ENCODE measurements at regions not wholly inside any gene's neighbourhood (a gene's known extent, or its start where the extent isn't known, plus 50 kb on each side); places are given as distances from the start of the nearest gene placed in this dataset.

DNA sequence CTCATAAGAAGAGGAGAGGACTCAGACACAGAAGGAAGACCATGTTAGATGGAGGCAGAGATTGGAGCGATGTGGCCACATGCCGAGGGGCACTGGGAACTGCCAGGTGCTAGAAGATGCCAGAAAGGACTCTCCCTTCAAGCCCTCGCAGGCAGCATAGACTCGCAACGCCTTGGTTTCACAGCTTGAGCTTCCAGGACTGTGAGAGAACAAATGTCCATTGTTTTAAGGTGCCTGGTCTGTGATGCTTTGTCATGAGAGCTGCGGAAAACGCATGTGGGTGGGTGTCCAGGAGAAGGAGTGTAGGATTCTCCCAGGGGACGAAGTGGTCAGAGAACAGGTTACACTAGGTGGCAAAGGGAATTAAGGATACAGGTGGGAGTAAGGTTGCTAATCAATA is 125.9 kb upstream of the USP29 start:
- TF ChIP-seq POLR2AphosphoS5 (IDR thresholded peaks at IDR 0.05) (no peak), EZH2 (IDR thresholded peaks at IDR 0.05; ENCODE audit: borderline replicate concordance, insufficient read depth, low read length, poor library complexity, severe bottlenecking) (no peak), RAD21 (conservative IDR thresholded peaks at IDR 0.05) (no peak), SMC3 (conservative IDR thresholded peaks at IDR 0.05; ENCODE audit: poor library complexity) (no peak), EP300 (conservative IDR thresholded peaks at IDR 0.05; ENCODE audit: poor library complexity, severe bottlenecking) (no peak), TAF1 (IDR thresholded peaks at IDR 0.05; ENCODE audit: low read depth) (no peak)
- TF ChIP-seq, protein P1, sequence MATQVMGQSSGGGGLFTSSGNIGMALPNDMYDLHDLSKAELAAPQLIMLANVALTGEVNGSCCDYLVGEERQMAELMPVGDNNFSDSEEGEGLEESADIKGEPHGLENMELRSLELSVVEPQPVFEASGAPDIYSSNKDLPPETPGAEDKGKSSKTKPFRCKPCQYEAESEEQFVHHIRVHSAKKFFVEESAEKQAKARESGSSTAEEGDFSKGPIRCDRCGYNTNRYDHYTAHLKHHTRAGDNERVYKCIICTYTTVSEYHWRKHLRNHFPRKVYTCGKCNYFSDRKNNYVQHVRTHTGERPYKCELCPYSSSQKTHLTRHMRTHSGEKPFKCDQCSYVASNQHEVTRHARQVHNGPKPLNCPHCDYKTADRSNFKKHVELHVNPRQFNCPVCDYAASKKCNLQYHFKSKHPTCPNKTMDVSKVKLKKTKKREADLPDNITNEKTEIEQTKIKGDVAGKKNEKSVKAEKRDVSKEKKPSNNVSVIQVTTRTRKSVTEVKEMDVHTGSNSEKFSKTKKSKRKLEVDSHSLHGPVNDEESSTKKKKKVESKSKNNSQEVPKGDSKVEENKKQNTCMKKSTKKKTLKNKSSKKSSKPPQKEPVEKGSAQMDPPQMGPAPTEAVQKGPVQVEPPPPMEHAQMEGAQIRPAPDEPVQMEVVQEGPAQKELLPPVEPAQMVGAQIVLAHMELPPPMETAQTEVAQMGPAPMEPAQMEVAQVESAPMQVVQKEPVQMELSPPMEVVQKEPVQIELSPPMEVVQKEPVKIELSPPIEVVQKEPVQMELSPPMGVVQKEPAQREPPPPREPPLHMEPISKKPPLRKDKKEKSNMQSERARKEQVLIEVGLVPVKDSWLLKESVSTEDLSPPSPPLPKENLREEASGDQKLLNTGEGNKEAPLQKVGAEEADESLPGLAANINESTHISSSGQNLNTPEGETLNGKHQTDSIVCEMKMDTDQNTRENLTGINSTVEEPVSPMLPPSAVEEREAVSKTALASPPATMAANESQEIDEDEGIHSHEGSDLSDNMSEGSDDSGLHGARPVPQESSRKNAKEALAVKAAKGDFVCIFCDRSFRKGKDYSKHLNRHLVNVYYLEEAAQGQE (IDR thresholded peaks at IDR 0.05; ENCODE audit: borderline replicate concordance) = no peak
- TF ChIP-seq, protein P2, sequence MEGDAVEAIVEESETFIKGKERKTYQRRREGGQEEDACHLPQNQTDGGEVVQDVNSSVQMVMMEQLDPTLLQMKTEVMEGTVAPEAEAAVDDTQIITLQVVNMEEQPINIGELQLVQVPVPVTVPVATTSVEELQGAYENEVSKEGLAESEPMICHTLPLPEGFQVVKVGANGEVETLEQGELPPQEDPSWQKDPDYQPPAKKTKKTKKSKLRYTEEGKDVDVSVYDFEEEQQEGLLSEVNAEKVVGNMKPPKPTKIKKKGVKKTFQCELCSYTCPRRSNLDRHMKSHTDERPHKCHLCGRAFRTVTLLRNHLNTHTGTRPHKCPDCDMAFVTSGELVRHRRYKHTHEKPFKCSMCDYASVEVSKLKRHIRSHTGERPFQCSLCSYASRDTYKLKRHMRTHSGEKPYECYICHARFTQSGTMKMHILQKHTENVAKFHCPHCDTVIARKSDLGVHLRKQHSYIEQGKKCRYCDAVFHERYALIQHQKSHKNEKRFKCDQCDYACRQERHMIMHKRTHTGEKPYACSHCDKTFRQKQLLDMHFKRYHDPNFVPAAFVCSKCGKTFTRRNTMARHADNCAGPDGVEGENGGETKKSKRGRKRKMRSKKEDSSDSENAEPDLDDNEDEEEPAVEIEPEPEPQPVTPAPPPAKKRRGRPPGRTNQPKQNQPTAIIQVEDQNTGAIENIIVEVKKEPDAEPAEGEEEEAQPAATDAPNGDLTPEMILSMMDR (IDR thresholded peaks at IDR 0.05; ENCODE audit: poor library complexity, severe bottlenecking) = no peak
